Stimulated activated CD8-positive, alpha-beta memory T cell treated with anti-CD3 and anti-CD28 coated beads, Interleukin-12 subunit alpha, Interleukin-12 subunit beta, amount 100 ng/mL, for 24 hours (primary cell): ENCODE measurements at regions not wholly inside any gene's neighbourhood (a gene's known extent, or its start where the extent isn't known, plus 50 kb on each side); places are given as distances from the start of the nearest gene placed in this dataset.

Experiments
- DNase-seq: peaks from one replicate; pipeline ENCODE4 v3.0.0-alpha.2; 2020; ENCODE audit errors: extremely low read depth

- DNase-seq: no peak
These were observed 270.2 kb upstream of the PRDM1 start for GRCh38 chr6:105815661-105816555.

- DNase-seq: no peak
These were observed 271.2 kb upstream of the PRDM1 start for GRCh38 chr6:105814745-105815536.

- no peak for DNase-seq
These were observed 275.1 kb upstream of the PRDM1 start for GRCh38 chr6:105810922-105811482.

GRCh38 chr6:105810105-105810921 is 275.8 kb upstream of the PRDM1 start:
- peak; percentile 27 for DNase-seq

GRCh38 chr6:105808571-105808970 is 277.6 kb upstream of the PRDM1 start:
- no peak for DNase-seq

GRCh38 chr6:105807905-105808304 is 278.2 kb upstream of the PRDM1 start:
- no peak for DNase-seq

GRCh38 chr6:105806486-105806920 is 279.6 kb upstream of the PRDM1 start:
- DNase-seq: no peak

GRCh38 chr6:105805501-105806023 is 280.6 kb upstream of the PRDM1 start:
- DNase-seq: no peak

- no peak for DNase-seq
These were observed 281.7 kb upstream of the PRDM1 start for GRCh38 chr6:105804424-105804823.

GRCh38 chr6:105804000-105804399 is 282.1 kb upstream of the PRDM1 start:
- DNase-seq: no peak

- no peak for DNase-seq
These were observed 282.7 kb upstream of the PRDM1 start for GRCh38 chr6:105803442-105803841.

- no peak for DNase-seq
These were observed 283.4 kb upstream of the PRDM1 start for GRCh38 chr6:105802703-105803102.

- DNase-seq: no peak
These were observed 285.3 kb upstream of the PRDM1 start for GRCh38 chr6:105800871-105801270.

- no peak for DNase-seq
These were observed 285.7 kb upstream of the PRDM1 start for GRCh38 chr6:105800398-105800797.

GRCh38 chr6:105799056-105799455 is 287.1 kb upstream of the PRDM1 start:
- DNase-seq: no peak

- DNase-seq: no peak
These were observed 288.1 kb upstream of the PRDM1 start for GRCh38 chr6:105797983-105798453.

- DNase-seq: no peak
These were observed 288.7 kb upstream of the PRDM1 start for GRCh38 chr6:105797286-105797979.

GRCh38 chr6:105795913-105796517 is 290.1 kb upstream of the PRDM1 start:
- no peak for DNase-seq

GRCh38 chr6:105795366-105795765 is 290.8 kb upstream of the PRDM1 start:
- DNase-seq: no peak

GRCh38 chr6:105794870-105795269 is 291.3 kb upstream of the PRDM1 start:
- DNase-seq: no peak
